ENCODE measurements at regions not wholly inside any gene's neighbourhood (a gene's known extent, or its start where the extent isn't known, plus 50 kb on each side); places are given as distances from the start of the nearest gene placed in this dataset.
A peak's percentile ranks its signal among the peaks of the same experiment; 100 is the strongest.
"Not testable (repeated sequence)": the region's sequence is repeated elsewhere in the genome, so short reads cannot be mapped to it uniquely, and the experiment has no call there.

- no peaks in the 10 kb centered on the region for H3K9me3 ChIP-seq (ENCODE audit: insufficient read depth, low read depth, low read length)
- H3K27ac ChIP-seq (ENCODE audit: low read length): no peak overlapping the region
- H3K4me1 ChIP-seq (ENCODE audit: insufficient read depth, low read length): peaks cover 6% of the 10 kb centered on the region; the same call in 1 of the 2 replicates
- H3K4me3 ChIP-seq (ENCODE audit: low read length): peak overlapping the region; percentile 67
- no peaks in the 10 kb centered on the region for H3K36me3 ChIP-seq (ENCODE audit: insufficient read depth, low read depth, low read length)
- peaks cover 91% of the 10 kb centered on the region for H3K27me3 ChIP-seq (ENCODE audit: insufficient read depth, low read length)
- H3K9ac ChIP-seq (ENCODE audit: low read depth, low read length): no peak overlapping the region
Observed at GRCh38 chr10:100655326-100655759, 90.0 kb upstream of the PAX2 start.

GRCh38 chr10:100655760-100656421 lies 89.5 kb upstream of the PAX2 start:
- Histone ChIP-seq H3K27me3 (ENCODE audit: insufficient read depth, low read length) (peaks cover 91% of the 10 kb centered on the region), H3K27ac (ENCODE audit: low read length) (no peak overlapping the region), H3K9ac (ENCODE audit: low read depth, low read length) (no peak overlapping the region), H3K4me3 (ENCODE audit: low read length) (peak overlapping the region; percentile 67; the same call in 1 of the 2 replicates), H3K4me1 (ENCODE audit: insufficient read depth, low read length) (peaks cover 6% of the 10 kb centered on the region; the same call in 1 of the 2 replicates), H3K36me3 (ENCODE audit: insufficient read depth, low read depth, low read length) (no peaks in the 10 kb centered on the region), H3K9me3 (ENCODE audit: insufficient read depth, low read depth, low read length) (no peaks in the 10 kb centered on the region)

- Histone ChIP-seq H3K36me3 (ENCODE audit: insufficient read depth, low read depth, low read length) (no peaks in the 10 kb centered on the region), H3K4me1 (ENCODE audit: insufficient read depth, low read length) (peaks cover 6% of the 10 kb centered on the region; the same call in 1 of the 2 replicates), H3K27ac (ENCODE audit: low read length) (no peak overlapping the region), H3K4me3 (ENCODE audit: low read length) (peak overlapping the region; percentile 51; the same call in 1 of the 2 replicates), H3K9me3 (ENCODE audit: insufficient read depth, low read depth, low read length) (no peaks in the 10 kb centered on the region), H3K9ac (ENCODE audit: low read depth, low read length) (no peak overlapping the region), H3K27me3 (ENCODE audit: insufficient read depth, low read length) (peaks cover 95% of the 10 kb centered on the region)
Observed at GRCh38 chr10:100656454-100656853, 88.9 kb upstream of the PAX2 start.

- Histone ChIP-seq H3K4me1 (ENCODE audit: insufficient read depth, low read length) (peaks cover 6% of the 10 kb centered on the region; the same call in 1 of the 2 replicates), H3K4me3 (ENCODE audit: low read length) (no peak overlapping the region), H3K27ac (ENCODE audit: low read length) (no peak overlapping the region), H3K9me3 (ENCODE audit: insufficient read depth, low read depth, low read length) (no peaks in the 10 kb centered on the region), H3K9ac (ENCODE audit: low read depth, low read length) (no peak overlapping the region), H3K36me3 (ENCODE audit: insufficient read depth, low read depth, low read length) (no peaks in the 10 kb centered on the region), H3K27me3 (ENCODE audit: insufficient read depth, low read length) (peaks cover 97% of the 10 kb centered on the region)
Observed at GRCh38 chr10:100658269-100658668, 87.1 kb upstream of the PAX2 start.

- peak overlapping the region; percentile 51 for H3K4me3 ChIP-seq (ENCODE audit: low read length)
- H3K36me3 ChIP-seq (ENCODE audit: insufficient read depth, low read depth, low read length): no peaks in the 10 kb centered on the region
- no peak overlapping the region for H3K9ac ChIP-seq (ENCODE audit: low read depth, low read length)
- H3K4me1 ChIP-seq (ENCODE audit: insufficient read depth, low read length): peaks cover 6% of the 10 kb centered on the region; the same call in 1 of the 2 replicates
- H3K27ac ChIP-seq (ENCODE audit: low read length): no peak overlapping the region
- H3K27me3 ChIP-seq (ENCODE audit: insufficient read depth, low read length): peaks cover 95% of the 10 kb centered on the region
- H3K9me3 ChIP-seq (ENCODE audit: insufficient read depth, low read depth, low read length): no peaks in the 10 kb centered on the region
Observed at GRCh38 chr10:100659361-100660098, 85.9 kb upstream of the PAX2 start.

GRCh38 chr10:100660365-100660764 lies 85.0 kb upstream of the PAX2 start:
- peaks cover 91% of the 10 kb centered on the region for H3K27me3 ChIP-seq (ENCODE audit: insufficient read depth, low read length)
- H3K4me3 ChIP-seq (ENCODE audit: low read length): no peak overlapping the region
- no peak overlapping the region for H3K27ac ChIP-seq (ENCODE audit: low read length)
- H3K9me3 ChIP-seq (ENCODE audit: insufficient read depth, low read depth, low read length): no peaks in the 10 kb centered on the region
- H3K36me3 ChIP-seq (ENCODE audit: insufficient read depth, low read depth, low read length): no peaks in the 10 kb centered on the region
- peaks cover 6% of the 10 kb centered on the region; the same call in 1 of the 2 replicates for H3K4me1 ChIP-seq (ENCODE audit: insufficient read depth, low read length)
- H3K9ac ChIP-seq (ENCODE audit: low read depth, low read length): no peak overlapping the region

GRCh38 chr10:100660945-100661344 lies 84.4 kb upstream of the PAX2 start:
- Histone ChIP-seq H3K27me3 (ENCODE audit: insufficient read depth, low read length) (peaks cover 85% of the 10 kb centered on the region), H3K9me3 (ENCODE audit: insufficient read depth, low read depth, low read length) (no peaks in the 10 kb centered on the region), H3K4me1 (ENCODE audit: insufficient read depth, low read length) (peaks cover 3% of the 10 kb centered on the region; the same call in 1 of the 2 replicates), H3K4me3 (ENCODE audit: low read length) (no peak overlapping the region), H3K27ac (ENCODE audit: low read length) (no peak overlapping the region), H3K9ac (ENCODE audit: low read depth, low read length) (no peak overlapping the region), H3K36me3 (ENCODE audit: insufficient read depth, low read depth, low read length) (no peaks in the 10 kb centered on the region)

GRCh38 chr10:100661520-100661919 lies 83.9 kb upstream of the PAX2 start:
- Histone ChIP-seq H3K9me3 (ENCODE audit: insufficient read depth, low read depth, low read length) (no peaks in the 10 kb centered on the region), H3K9ac (ENCODE audit: low read depth, low read length) (no peak overlapping the region), H3K4me1 (ENCODE audit: insufficient read depth, low read length) (peaks cover 3% of the 10 kb centered on the region; the same call in 1 of the 2 replicates), H3K4me3 (ENCODE audit: low read length) (no peak overlapping the region), H3K27ac (ENCODE audit: low read length) (no peak overlapping the region), H3K36me3 (ENCODE audit: insufficient read depth, low read depth, low read length) (no peaks in the 10 kb centered on the region), H3K27me3 (ENCODE audit: insufficient read depth, low read length) (peaks cover 79% of the 10 kb centered on the region)

- Histone ChIP-seq H3K9me3 (ENCODE audit: insufficient read depth, low read depth, low read length) (no peaks in the 10 kb centered on the region), H3K27me3 (ENCODE audit: insufficient read depth, low read length) (peaks cover 78% of the 10 kb centered on the region), H3K36me3 (ENCODE audit: insufficient read depth, low read depth, low read length) (no peaks in the 10 kb centered on the region), H3K27ac (ENCODE audit: low read length) (no peak overlapping the region), H3K9ac (ENCODE audit: low read depth, low read length) (no peak overlapping the region), H3K4me1 (ENCODE audit: insufficient read depth, low read length) (peaks cover 3% of the 10 kb centered on the region; the same call in 1 of the 2 replicates), H3K4me3 (ENCODE audit: low read length) (no peak overlapping the region)
Observed at GRCh38 chr10:100662067-100662466, 83.3 kb upstream of the PAX2 start.

- no peaks in the 10 kb centered on the region for H3K36me3 ChIP-seq (ENCODE audit: insufficient read depth, low read depth, low read length)
- peaks cover 14% of the 10 kb centered on the region for H3K4me1 ChIP-seq (ENCODE audit: insufficient read depth, low read length)
- no peak overlapping the region for H3K9ac ChIP-seq (ENCODE audit: low read depth, low read length)
- H3K4me3 ChIP-seq (ENCODE audit: low read length): no peak overlapping the region
- H3K27me3 ChIP-seq (ENCODE audit: insufficient read depth, low read length): peaks cover 78% of the 10 kb centered on the region
- no peak overlapping the region for H3K27ac ChIP-seq (ENCODE audit: low read length)
- no peaks in the 10 kb centered on the region for H3K9me3 ChIP-seq (ENCODE audit: insufficient read depth, low read depth, low read length)
Observed at GRCh38 chr10:100664316-100665149, 80.8 kb upstream of the PAX2 start.

GRCh38 chr10:100666634-100667033 lies 78.7 kb upstream of the PAX2 start:
- H3K27me3 ChIP-seq (ENCODE audit: insufficient read depth, low read length): peaks cover 80% of the 10 kb centered on the region
- H3K4me1 ChIP-seq (ENCODE audit: insufficient read depth, low read length): peaks cover 14% of the 10 kb centered on the region

More at GRCh38 chr10:100666634-100667033, 78.7 kb upstream of the PAX2 start:
- H3K9ac ChIP-seq (ENCODE audit: low read depth, low read length); H3K27ac ChIP-seq (ENCODE audit: low read length); H3K36me3 ChIP-seq (ENCODE audit: insufficient read depth, low read depth, low read length); H3K9me3 ChIP-seq (ENCODE audit: insufficient read depth, low read depth, low read length); H3K4me3 ChIP-seq (ENCODE audit: low read length): not testable (repeated sequence)
